Naive thymus-derived CD4-positive, alpha-beta T cell (primary cell): ENCODE measurements at regions not wholly inside any gene's neighbourhood (a gene's known extent, or its start where the extent isn't known, plus 50 kb on each side); places are given as distances from the start of the nearest gene placed in this dataset.

Experiments used
- ATAC-seq: fragments of 150-1000 bp; cut with Tn5 transposase; 2 replicates; pipeline ENCODE4 v1.10.0; 2021; ENCODE audit warnings: mild to moderate bottlenecking, moderate library complexity
- CTCF ChIA-PET: fragments of 350-600 bp; sonication (Branson Sonifier 250); formaldehyde crosslinking; loops from one replicate; lab custom pipeline; 2021; ENCODE audit warnings: antibody characterized with exemption; lab: Charles Lee
- POLR2A ChIA-PET: fragments of 350-600 bp; sonication (Branson Sonifier 250); formaldehyde crosslinking; loops from one replicate; lab custom pipeline; 2021; ENCODE audit warnings: antibody characterized with exemption, inconsistent platforms; lab: Charles Lee
- DNase-seq, 9 donors: peaks; one replicate each; pipeline versions ENCODE4 v3.0.0 to v3.0.0-alpha.2; 2020 to 2022; ENCODE audit warnings: mixed read lengths in 1 of 9
- H3K27ac ChIP-seq: one replicate; pipeline ENCODE4 v1.7.0; 2013; ENCODE audit warnings: mild to moderate bottlenecking, low read depth, low read length, moderate library complexity
- H3K27me3 ChIP-seq, 2 donors: one replicate each; pipeline ENCODE4 v1.7.0; 2013; ENCODE audit warnings: low read length in 2 of 2, mild to moderate bottlenecking in 2 of 2, moderate library complexity in 2 of 2; ENCODE audit not compliant: control insufficient read depth in 2 of 2, insufficient read depth in 2 of 2
- H3K36me3 ChIP-seq, 3 experiments: 1 replicate in 2 of 3; 2 replicates in 1 of 3; pipeline ENCODE4 v1.7.0; 2013; ENCODE audit warnings: low read length in 3 of 3, mild to moderate bottlenecking in 3 of 3, moderate library complexity in 1 of 3; ENCODE audit not compliant: insufficient read depth in 3 of 3, control insufficient read depth in 2 of 3
- H3K4me1 ChIP-seq, 2 donors: one replicate each; pipeline ENCODE4 v1.7.0; 2013; ENCODE audit warnings: low read length in 2 of 2, mild to moderate bottlenecking in 2 of 2, moderate library complexity in 1 of 2; ENCODE audit not compliant: control insufficient read depth in 2 of 2, insufficient read depth in 2 of 2
- H3K4me3 ChIP-seq: 2 replicates; pipeline ENCODE4 v1.7.0; 2013; ENCODE audit warnings: mild to moderate bottlenecking, low read length
- H3K9me3 ChIP-seq, 3 experiments: 1 replicate in 2 of 3; 2 replicates in 1 of 3; pipeline ENCODE4 v1.7.0; 2013; ENCODE audit warnings: low read length in 3 of 3; ENCODE audit not compliant: control insufficient read depth in 2 of 3
- H3K27ac Mint-ChIP-seq, 9 donors: one replicate each; pipeline ENCODE4 v1.8.0; 2020 to 2022; ENCODE audit warnings: mixed read lengths in 9 of 9, mild to moderate bottlenecking in 8 of 9, moderate library complexity in 5 of 9, inconsistent platforms in 2 of 9
- H3K27me3 Mint-ChIP-seq, 5 donors: one replicate each; pipeline ENCODE4 v1.8.0; 2021 to 2022; ENCODE audit warnings: mixed read lengths in 5 of 5, mild to moderate bottlenecking in 1 of 5
- H3K36me3 Mint-ChIP-seq, 5 donors: one replicate each; pipeline ENCODE4 v1.8.0; 2020 to 2022; ENCODE audit warnings: mixed read lengths in 5 of 5, mild to moderate bottlenecking in 3 of 5, inconsistent platforms in 1 of 5
- H3K4me1 Mint-ChIP-seq, 7 donors: one replicate each; pipeline ENCODE4 v1.8.0; 2020 to 2022; ENCODE audit warnings: mixed read lengths in 7 of 7, mild to moderate bottlenecking in 3 of 7, inconsistent platforms in 1 of 7
- H3K4me3 Mint-ChIP-seq, 10 donors: one replicate each; pipeline ENCODE4 v1.8.0; 2020 to 2022; ENCODE audit warnings: mild to moderate bottlenecking in 10 of 10, mixed read lengths in 10 of 10, moderate library complexity in 6 of 10, inconsistent platforms in 2 of 10
- H3K9me3 Mint-ChIP-seq, 11 donors: one replicate each; pipeline ENCODE4 v1.8.0; 2020 to 2022; ENCODE audit warnings: mixed read lengths in 11 of 11, mild to moderate bottlenecking in 4 of 11, inconsistent platforms in 1 of 11, moderate library complexity in 1 of 11
- intact Hi-C, 2 donors: fragments of 100-400 bp; cut with micrococcal nuclease; formaldehyde crosslinking; loops; one replicate each; pipeline ENCODE4 v1.15.1; 2023

GRCh38 chr3:27848826-27849225 lies 126.7 kb upstream of the EOMES start:
- ATAC-seq (no peak), DNase-seq (no peak)
- intact Hi-C loops = no loop called here
- Histone ChIP-seq H3K9me3 (no peaks in the 10 kb centered on the region), H3K36me3 (no peaks in the 10 kb centered on the region), H3K4me3 (no peak overlapping the region), H3K27ac (no peak overlapping the region), H3K27me3 (no peaks in the 10 kb centered on the region), H3K4me1 (peaks cover 0 to 9% of the 10 kb centered on the region in 2 donors)
- H3K4me1 Mint-ChIP-seq = peaks cover 2 to 6% (median 6%) of the 10 kb centered on the region in 7 donors
- no peak overlapping the region for H3K4me3 Mint-ChIP-seq
- peaks cover 0 to 15% (median 6%) of the 10 kb centered on the region in 11 donors for H3K9me3 Mint-ChIP-seq
- POLR2A ChIA-PET = interaction anchor here (0.7 to 1.6 kb wide), 3 partner anchors 12 to 97 kb away, joined by 3 to 4 read pairs (median 3); no protein-coding TSS in a partner anchor
- H3K27ac Mint-ChIP-seq = peak overlapping the region in 1 of 9 donors; percentile 64
- H3K36me3 Mint-ChIP-seq = peaks cover 0 to 7% (median 6%) of the 10 kb centered on the region in 5 donors
- CTCF ChIA-PET = no interaction called here
- peaks cover 0 to 4% (median 0%) of the 10 kb centered on the region in 5 donors for H3K27me3 Mint-ChIP-seq

- no peaks in the 10 kb centered on the region for H3K27me3 ChIP-seq
- no peak for ATAC-seq
- no peak for DNase-seq
- peaks cover 0 to 21% (median 7%) of the 10 kb centered on the region in 11 donors for H3K9me3 Mint-ChIP-seq
- H3K36me3 ChIP-seq = no peaks in the 10 kb centered on the region
- peaks cover 0 to 27% (median 3%) of the 10 kb centered on the region in 5 donors for H3K36me3 Mint-ChIP-seq
- H3K9me3 ChIP-seq = peaks cover 0 to 2% (median 0%) of the 10 kb centered on the region in 3 experiments
- H3K4me1 ChIP-seq = peaks cover 23 to 26% of the 10 kb centered on the region in 2 donors
- H3K4me3 ChIP-seq = no peak overlapping the region
- H3K4me3 Mint-ChIP-seq = peak overlapping the region in 2 of 10 donors; percentile 1 to 60
- ChIA-PET POLR2A (interaction anchor here (1.5 to 1.6 kb wide), 2 partner anchors 10 to 47 kb away, joined by 4 read pairs; no protein-coding TSS in a partner anchor), CTCF (no interaction called here)
- intact Hi-C loops = loop anchor here (2.0 to 10.0 kb wide), 4 partner anchors 33 to 139 kb away; no protein-coding TSS in a partner anchor
- H3K27ac ChIP-seq = no peak overlapping the region
- peak overlapping the region in 7 of 9 donors; percentile 24 to 93 (median 70) for H3K27ac Mint-ChIP-seq
- H3K27me3 Mint-ChIP-seq = no peaks in the 10 kb centered on the region
- peaks cover 23 to 56% (median 52%) of the 10 kb centered on the region in 7 donors for H3K4me1 Mint-ChIP-seq
Observed at GRCh38 chr3:27859821-27860220, 137.7 kb upstream of the EOMES start.

GRCh38 chr3:27861046-27862036 lies 139.2 kb upstream of the EOMES start:
- no peaks in the 10 kb centered on the region for H3K36me3 ChIP-seq
- peak overlapping the region; percentile 4 to 64 (median 55) for H3K4me3 Mint-ChIP-seq
- H3K9me3 Mint-ChIP-seq = peaks cover 0 to 21% (median 7%) of the 10 kb centered on the region in 11 donors
- peak in 6 of 9 donors; percentile 25 to 56 (median 45) for DNase-seq
- no peaks in the 10 kb centered on the region for H3K9me3 ChIP-seq
- H3K4me1 ChIP-seq = peaks cover 23 to 26% of the 10 kb centered on the region in 2 donors
- ChIA-PET CTCF (interaction anchor here (0.7 to 1.8 kb wide), 4 partner anchors 11 to 285 kb away, joined by 3 to 5 read pairs (median 4); partner anchors contain the start of gene EOMES), POLR2A (interaction anchor here (0.6 to 2.9 kb wide), 7 partner anchors 8 to 141 kb away, joined by 3 to 10 read pairs (median 3); no protein-coding TSS in a partner anchor)
- H3K4me1 Mint-ChIP-seq = peaks cover 23 to 56% (median 52%) of the 10 kb centered on the region in 7 donors
- ATAC-seq = peak; percentile 86
- intact Hi-C loops = loop anchor here (1.0 to 10.0 kb wide), 8 partner anchors 16 to 141 kb away; no protein-coding TSS in a partner anchor
- no peaks in the 10 kb centered on the region for H3K27me3 Mint-ChIP-seq
- no peak overlapping the region for H3K4me3 ChIP-seq
- H3K27ac ChIP-seq = peak overlapping the region; percentile 47
- H3K36me3 Mint-ChIP-seq = peaks cover 0 to 31% (median 3%) of the 10 kb centered on the region in 5 donors
- H3K27me3 ChIP-seq = no peaks in the 10 kb centered on the region
- H3K27ac Mint-ChIP-seq = peak overlapping the region; percentile 83 to 95 (median 92)

GRCh38 chr3:27865731-27866130 lies 143.6 kb upstream of the EOMES start:
- peak overlapping the region in 1 of 9 donors; percentile 0 for H3K27ac Mint-ChIP-seq
- H3K36me3 Mint-ChIP-seq = peaks cover 6 to 29% (median 9%) of the 10 kb centered on the region in 5 donors
- CTCF ChIA-PET = no interaction called here
- POLR2A ChIA-PET = no interaction called here
- intact Hi-C loops = loop anchor here in 1 of 2 donors (10.0 kb wide), 2 partner anchors 59 to 111 kb away; no protein-coding TSS in a partner anchor
- peaks cover 4 to 31% (median 16%) of the 10 kb centered on the region in 11 donors for H3K9me3 Mint-ChIP-seq
- H3K4me1 Mint-ChIP-seq = peaks cover 11 to 30% (median 27%) of the 10 kb centered on the region in 7 donors
- peaks cover 14 to 15% of the 10 kb centered on the region in 2 donors for H3K4me1 ChIP-seq
- ATAC-seq (no peak), DNase-seq (no peak)
- no peak overlapping the region for H3K27ac ChIP-seq
- no peaks in the 10 kb centered on the region for H3K27me3 ChIP-seq
- H3K9me3 ChIP-seq = peaks cover 0 to 9% (median 5%) of the 10 kb centered on the region in 3 experiments
- H3K36me3 ChIP-seq = no peaks in the 10 kb centered on the region
- H3K4me3 Mint-ChIP-seq = no peak overlapping the region
- no peak overlapping the region for H3K4me3 ChIP-seq
- H3K27me3 Mint-ChIP-seq = peaks cover 0 to 3% (median 0%) of the 10 kb centered on the region in 5 donors

- peaks cover 0 to 3% (median 0%) of the 10 kb centered on the region in 5 donors for H3K27me3 Mint-ChIP-seq
- H3K4me3 Mint-ChIP-seq = no peak overlapping the region
- H3K27ac ChIP-seq = no peak overlapping the region
- peaks cover 0 to 8% (median 0%) of the 10 kb centered on the region in 7 donors for H3K4me1 Mint-ChIP-seq
- H3K9me3 Mint-ChIP-seq = peaks cover 4 to 33% (median 16%) of the 10 kb centered on the region in 11 donors
- no peaks in the 10 kb centered on the region for H3K36me3 ChIP-seq
- peaks cover 0 to 9% (median 5%) of the 10 kb centered on the region in 3 experiments for H3K9me3 ChIP-seq
- no peak overlapping the region for H3K4me3 ChIP-seq
- intact Hi-C loops = loop anchor here in 1 of 2 donors (10.0 kb wide), 2 partner anchors 56 to 114 kb away; no protein-coding TSS in a partner anchor
- ChIA-PET POLR2A (interaction anchor here (1.2 to 1.8 kb wide), 3 partner anchors 8 to 12 kb away, joined by 3 to 6 read pairs (median 4); no protein-coding TSS in a partner anchor), CTCF (interaction anchor here (0.8 kb wide), 1 partner anchor 148 kb away, joined by 3 read pairs; no protein-coding TSS in a partner anchor)
- no peaks in the 10 kb centered on the region for H3K27me3 ChIP-seq
- ATAC-seq = no peak
- peaks cover 7 to 18% (median 11%) of the 10 kb centered on the region in 5 donors for H3K36me3 Mint-ChIP-seq
- no peak for DNase-seq
- peak overlapping the region in 1 of 9 donors; percentile 21 for H3K27ac Mint-ChIP-seq
- H3K4me1 ChIP-seq = no peaks in the 10 kb centered on the region
Observed at GRCh38 chr3:27869152-27869551, 147.0 kb upstream of the EOMES start.
